Activated CD4-positive, alpha-beta T cell treated with anti-CD3 and anti-CD28 coated beads, Interleukin-2, amount 50 U/mL, for 48 hours (primary cell): ENCODE measurements at regions not wholly inside any gene's neighbourhood (a gene's known extent, or its start where the extent isn't known, plus 50 kb on each side); places are given as distances from the start of the nearest gene placed in this dataset.

Source experiments
- DNase-seq, 2 experiments: peaks; one replicate each; pipeline ENCODE4 v3.0.0-alpha.2; 2020

- no peak for DNase-seq
Measured at GRCh38 chr6:40265615-40266014, 321.5 kb downstream of the LRFN2 start.

DNA sequence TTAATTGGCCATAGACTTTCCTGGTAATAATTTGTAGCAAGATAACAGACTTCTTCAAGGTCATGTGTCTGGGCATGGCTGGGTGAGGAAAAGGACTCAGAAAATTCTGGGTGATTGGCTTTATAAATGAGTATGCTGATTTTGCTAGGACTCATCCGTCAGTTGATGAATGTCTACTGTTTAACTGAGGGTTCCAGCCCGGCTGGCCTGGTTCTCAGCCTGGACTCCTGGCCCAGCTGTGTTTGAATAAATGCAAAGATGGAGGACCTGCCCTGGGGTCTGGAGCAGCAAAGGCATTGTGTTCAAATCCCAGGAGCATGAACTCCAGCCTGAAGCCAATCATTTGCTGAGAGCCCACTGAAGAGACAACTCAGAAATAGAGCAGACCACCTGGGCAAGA lies 323.2 kb downstream of the LRFN2 start:
- DNase-seq: no peak

DNA sequence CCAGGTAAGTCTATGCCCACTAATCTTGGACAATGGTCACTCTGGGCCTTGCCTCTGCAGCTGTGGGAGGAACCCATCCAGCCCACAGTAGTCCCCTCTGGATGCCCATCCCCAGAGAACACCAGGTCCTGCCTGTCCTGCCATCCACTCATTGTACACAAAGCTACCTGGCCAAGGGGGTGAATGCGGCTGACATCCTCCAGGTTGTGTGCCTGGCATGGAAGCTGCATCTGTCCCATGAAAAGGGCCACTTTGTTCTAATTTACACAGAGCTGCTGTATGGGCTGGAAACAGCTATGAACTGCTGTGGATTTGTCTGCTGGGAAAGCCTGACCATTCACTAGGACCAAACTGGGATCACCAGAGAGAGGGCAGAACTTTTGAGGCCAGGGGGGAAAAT lies 324.8 kb downstream of the LRFN2 start:
- DNase-seq: no peak

- DNase-seq: no peak
Measured at GRCh38 chr6:40258531-40258930, 324.3 kb upstream of the MOCS1 start.

GRCh38 chr6:40256831-40257230 lies 322.6 kb upstream of the MOCS1 start:
- DNase-seq: no peak

- DNase-seq: no peak
Measured at GRCh38 chr6:40256224-40256623, 322.0 kb upstream of the MOCS1 start.

DNA sequence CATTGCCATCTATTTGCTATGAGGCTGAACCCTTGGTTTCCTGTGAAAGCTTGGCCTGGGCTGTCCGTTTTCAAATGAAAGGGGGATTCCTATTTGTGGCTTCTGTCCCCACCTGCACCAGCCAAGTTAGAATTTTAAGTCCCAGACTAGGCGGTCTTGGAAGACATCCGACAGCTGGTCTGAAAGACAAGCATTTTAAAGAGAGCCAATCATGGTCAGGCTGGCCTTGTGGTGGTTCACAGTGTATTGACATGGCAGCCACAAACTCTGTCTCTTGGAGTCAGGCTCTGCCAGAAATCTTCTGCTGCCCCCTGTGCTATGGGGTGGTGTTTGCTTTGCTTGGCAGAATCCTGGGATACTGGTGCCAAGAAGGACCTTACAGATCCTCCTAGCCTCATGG lies 319.2 kb upstream of the MOCS1 start:
- DNase-seq: no peak

DNA sequence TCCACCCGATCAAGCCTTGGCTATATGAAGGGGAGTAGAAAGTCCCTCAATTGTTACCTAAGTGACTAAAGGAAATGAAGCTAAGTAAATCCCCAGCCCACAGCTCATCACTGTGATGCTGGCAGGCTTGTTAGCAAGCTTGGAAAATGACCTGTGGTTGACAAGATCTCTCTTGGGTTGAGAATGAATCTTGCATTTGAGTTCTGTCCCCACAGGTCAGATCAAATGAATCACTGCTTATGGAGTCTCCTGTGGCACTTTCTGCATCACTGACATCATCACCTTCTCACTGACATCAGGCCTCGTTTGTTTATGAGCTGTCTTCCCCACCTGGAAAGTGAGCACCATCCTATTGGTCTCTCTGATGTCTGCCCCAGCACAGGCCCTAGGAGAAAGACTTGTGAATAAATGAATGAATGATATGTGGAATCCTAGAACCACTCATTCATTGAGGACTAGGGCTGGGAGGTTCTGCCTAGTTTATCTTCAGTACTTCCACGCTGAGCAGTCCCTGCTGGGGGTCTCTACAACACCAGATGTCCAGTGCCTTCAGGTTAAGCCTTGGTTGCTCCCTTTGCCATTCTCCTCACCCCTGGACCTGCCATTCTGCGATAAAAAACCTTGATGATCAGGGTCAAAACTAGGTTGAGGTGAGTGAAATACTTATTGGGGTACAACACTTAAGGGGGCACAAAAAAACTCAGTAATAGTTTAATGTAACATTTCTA lies 318.4 kb upstream of the MOCS1 start:
- DNase-seq: no peak

DNA sequence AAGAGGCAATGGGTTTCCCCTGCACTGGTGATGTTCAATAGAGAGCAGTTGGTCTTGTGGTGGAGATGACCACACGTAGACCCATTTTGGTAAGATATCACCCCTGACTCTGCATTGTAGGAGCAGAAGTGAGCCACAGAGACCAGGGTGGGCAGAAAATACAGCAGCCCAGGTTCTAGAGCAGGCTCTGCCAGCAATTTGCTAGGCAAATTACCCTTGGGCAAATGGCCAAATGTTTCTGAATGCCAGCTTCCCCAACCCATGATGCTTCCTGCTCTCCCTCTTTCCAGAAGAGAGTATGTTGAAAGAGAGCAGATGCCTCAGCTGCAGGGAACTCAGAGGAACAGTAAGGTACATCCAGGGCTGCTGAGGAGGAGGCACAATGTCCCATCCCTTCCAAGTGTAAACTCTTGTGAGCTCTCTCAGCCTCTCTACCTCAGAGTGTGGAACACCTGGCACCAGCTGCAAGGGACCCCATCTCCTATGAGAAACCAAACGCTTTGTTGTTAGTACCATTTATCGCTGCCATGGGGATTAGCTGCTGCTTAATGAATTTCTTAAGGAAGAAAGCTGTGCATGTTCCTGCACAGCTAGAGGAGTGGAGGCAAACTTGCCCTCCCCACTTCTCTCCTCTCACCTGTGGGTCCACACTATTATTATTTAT lies 317.5 kb upstream of the MOCS1 start:
- no peak for DNase-seq

GRCh38 chr6:40249935-40250334 lies 315.7 kb upstream of the MOCS1 start:
- DNase-seq: no peak

DNA sequence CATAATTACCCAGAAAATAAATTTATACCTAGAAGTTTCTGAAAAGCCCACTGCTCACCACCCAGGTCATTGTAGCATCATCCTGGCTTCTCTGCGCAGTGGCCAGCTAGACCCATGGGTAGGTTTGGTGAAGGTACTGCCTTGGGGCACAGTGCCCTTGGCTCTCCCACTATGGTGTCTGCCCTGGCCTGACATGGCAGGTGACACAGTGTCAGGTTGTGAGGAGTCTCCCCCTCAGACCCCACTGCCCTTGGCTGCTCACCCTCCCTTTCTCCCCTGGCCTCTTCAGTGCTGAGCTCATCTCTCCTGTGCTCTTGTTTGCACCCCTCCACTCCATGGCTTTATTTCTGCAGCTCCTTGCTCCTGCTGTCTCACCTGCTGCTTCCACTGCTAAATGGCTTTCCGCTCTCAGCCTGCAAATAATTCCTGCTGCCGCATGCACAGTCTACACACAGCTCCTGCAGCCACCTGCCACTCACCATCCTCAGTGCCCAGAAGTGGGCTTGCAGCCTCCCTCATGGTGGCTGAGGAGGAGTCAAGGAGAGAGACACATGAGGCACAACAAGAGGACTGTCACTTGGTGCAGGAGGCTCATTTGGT lies 313.4 kb upstream of the MOCS1 start:
- no peak for DNase-seq

DNA sequence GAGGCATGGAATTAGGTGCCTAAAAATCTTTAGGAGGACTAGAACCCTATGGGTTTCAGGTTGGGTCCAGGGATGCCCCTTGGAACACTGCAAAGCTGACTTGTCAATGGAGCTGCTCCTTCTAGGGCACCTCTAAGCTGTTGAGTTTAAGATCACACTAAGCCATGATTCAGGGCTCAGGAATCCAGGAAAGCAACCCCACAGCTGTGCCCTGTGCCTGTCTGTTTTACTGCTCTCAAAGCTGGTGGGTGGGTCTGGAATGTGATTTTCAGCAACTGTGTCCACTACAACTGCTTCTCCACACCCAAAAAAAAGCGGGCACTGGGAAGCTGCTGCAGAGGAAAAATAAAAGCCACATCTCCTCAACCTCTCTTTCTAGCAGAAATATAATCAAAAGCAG lies 310.4 kb upstream of the MOCS1 start:
- DNase-seq: no peak

- DNase-seq: no peak
Measured at GRCh38 chr6:40232698-40233097, 298.4 kb upstream of the MOCS1 start.

- no peak for DNase-seq
Measured at GRCh38 chr6:40227735-40228134, 293.5 kb upstream of the MOCS1 start.

DNA sequence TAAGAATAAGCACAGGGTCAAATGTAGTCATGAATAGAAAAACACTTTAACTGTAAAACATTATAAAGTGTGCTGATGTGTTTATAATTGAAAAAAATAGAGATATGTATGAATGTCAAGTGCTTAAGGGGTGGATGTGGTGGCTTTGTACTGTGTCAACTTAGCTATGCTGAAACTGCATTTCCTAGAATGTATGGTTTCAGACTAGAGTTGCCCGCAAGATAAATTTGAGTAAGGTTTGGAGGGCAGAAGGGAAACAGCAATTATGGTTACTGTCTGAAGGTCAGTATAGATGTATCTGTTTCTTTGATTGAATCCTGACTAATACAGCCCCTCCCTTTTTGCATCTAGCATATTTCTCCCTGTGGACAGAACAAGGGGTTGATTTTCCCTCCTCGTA lies 288.1 kb upstream of the MOCS1 start:
- no peak for DNase-seq

DNA sequence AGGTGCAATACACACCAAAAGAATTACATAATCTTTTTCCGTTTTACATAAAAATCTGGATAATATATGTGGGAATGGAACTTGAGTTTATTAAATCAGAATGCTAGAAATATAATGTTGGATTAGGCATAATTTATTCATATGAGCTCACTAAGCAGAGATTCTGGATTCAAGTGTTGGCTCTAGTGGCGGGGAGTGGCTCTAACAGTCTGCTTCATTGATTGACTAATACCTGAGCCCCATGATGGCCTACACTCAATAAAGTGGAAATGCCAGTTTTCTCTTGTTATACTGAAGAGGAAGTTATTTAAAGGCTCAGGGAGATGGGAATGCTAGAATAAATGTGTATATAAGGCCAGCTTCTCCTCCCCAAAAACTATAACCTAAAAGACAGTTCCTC lies 285.5 kb upstream of the MOCS1 start:
- no peak for DNase-seq

- DNase-seq: no peak
Measured at GRCh38 chr6:40210628-40211056, 276.4 kb upstream of the MOCS1 start.

- DNase-seq: no peak
Measured at GRCh38 chr6:40205801-40206200, 271.5 kb upstream of the MOCS1 start.

GRCh38 chr6:40205004-40205403 lies 270.7 kb upstream of the MOCS1 start:
- no peak for DNase-seq

- DNase-seq: no peak
Measured at GRCh38 chr6:40197371-40197770, 263.1 kb upstream of the MOCS1 start.

GRCh38 chr6:40196135-40196518 lies 261.9 kb upstream of the MOCS1 start:
- DNase-seq: no peak

GRCh38 chr6:40195428-40196134 lies 261.3 kb upstream of the MOCS1 start:
- DNase-seq: no peak

DNA sequence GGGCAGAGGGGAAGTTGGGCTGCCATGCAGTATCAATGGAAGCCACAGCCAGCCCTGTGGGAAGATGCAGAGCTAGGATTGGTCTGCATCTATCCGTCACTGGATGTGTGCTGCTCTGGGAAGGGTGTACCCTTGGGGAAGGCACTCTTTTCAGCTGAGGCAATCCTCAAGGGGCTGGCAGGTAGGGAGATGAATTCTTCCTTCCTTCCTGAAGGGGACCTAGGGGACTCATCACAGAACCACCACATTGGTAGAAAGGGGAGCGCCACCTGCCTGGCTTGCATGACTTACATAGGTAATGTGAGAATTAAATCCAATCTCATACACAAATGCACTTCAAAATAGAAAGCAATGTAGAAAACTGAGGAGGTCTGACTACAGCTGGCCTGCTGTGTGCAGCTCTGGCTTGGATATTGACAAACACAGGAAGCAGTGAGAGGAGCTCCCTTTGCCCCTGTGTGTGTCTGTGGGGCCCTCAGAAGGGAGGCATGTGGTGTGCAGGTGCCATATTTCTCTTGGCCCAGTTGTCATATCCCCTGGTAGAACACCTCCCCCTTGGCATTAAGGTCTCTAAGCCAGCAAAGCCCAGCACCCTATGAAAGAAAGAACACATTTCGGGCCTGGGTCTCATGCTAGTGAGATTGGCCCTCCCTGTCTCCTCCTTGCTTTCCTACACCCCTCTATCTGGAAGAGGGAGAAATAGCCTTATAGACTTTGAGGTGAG lies 260.3 kb upstream of the MOCS1 start:
- DNase-seq: no peak
